ENCODE measurements at regions not wholly inside any gene's neighbourhood (a gene's known extent, or its start where the extent isn't known, plus 50 kb on each side); places are given as distances from the start of the nearest gene placed in this dataset.

DNA sequence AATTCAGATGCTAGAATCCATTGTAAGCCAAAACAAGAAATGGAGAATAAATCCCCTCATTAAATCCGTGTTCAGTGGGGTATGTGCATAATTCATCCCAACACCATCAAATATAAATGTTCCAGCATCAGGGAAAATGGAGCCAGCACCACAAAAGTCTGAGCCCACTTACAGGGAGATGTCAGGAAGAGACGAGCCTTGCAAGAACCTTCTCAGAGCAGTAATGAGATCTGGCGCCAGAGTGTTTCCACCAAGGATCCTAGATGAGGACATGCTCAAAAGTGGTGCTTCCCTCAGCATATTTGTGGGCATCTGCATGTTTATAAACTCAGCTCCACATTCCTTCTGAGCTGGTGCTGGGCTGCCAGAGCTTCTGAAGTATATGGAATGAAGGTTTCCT lies 541.9 kb upstream of the C16orf82 start:
- dilution Hi-C loops (cut with MboI; ENCODE audit: extremely low pct_ligation_motif_present, low sequenced_read_pairs) = no loop called here
- Histone ChIP-seq H3K27me3 (ENCODE audit: control insufficient read depth, extremely low read depth, insufficient read depth, low read length) (no peaks in the 10 kb centered on the region), H4K20me1 (ENCODE audit: control insufficient read depth, extremely low read depth, insufficient read depth, low read length) (no peaks in the 10 kb centered on the region), H2AFZ (ENCODE audit: control insufficient read depth, low read length) (no peak overlapping the region), H3K9me1 (ENCODE audit: control insufficient read depth, extremely low read depth, insufficient read depth, low read length) (no peaks in the 10 kb centered on the region), H3K9me3 (ENCODE audit: control insufficient read depth, low read depth, low read length) (no peaks in the 10 kb centered on the region), H3K4me2 (ENCODE audit: control insufficient read depth, extremely low read depth, insufficient read depth, low read depth, low read length) (no peak overlapping the region), H3K36me3 (ENCODE audit: control insufficient read depth in 2 of 2, extremely low read depth in 1 of 2, insufficient read depth in 2 of 2, low read length in 2 of 2) (no peaks in the 10 kb centered on the region), H3K27ac (ENCODE audit: control insufficient read depth, insufficient read depth, low read length) (no peak overlapping the region), H3K4me1 (ENCODE audit: control insufficient read depth, extremely low read depth, insufficient read depth, low read length) (no peaks in the 10 kb centered on the region), H3K9ac (ENCODE audit: control insufficient read depth, extremely low read depth, insufficient read depth, low read length) (no peak overlapping the region), H3K79me2 (ENCODE audit: control insufficient read depth, insufficient read depth, low read length) (no peaks in the 10 kb centered on the region), H3K4me3 (ENCODE audit: control insufficient read depth in 2 of 3, extremely low read depth in 1 of 3, insufficient read depth in 2 of 3, low read depth in 1 of 3, low read length in 3 of 3) (no peak overlapping the region)
- TF ChIP-seq EZH2 (IDR thresholded peaks at IDR 0.05; ENCODE audit: low read length) = no peak
- FAIRE-seq (no peak), DNase-seq (ENCODE audit: low read depth, low spot score) (no peak)

DNA sequence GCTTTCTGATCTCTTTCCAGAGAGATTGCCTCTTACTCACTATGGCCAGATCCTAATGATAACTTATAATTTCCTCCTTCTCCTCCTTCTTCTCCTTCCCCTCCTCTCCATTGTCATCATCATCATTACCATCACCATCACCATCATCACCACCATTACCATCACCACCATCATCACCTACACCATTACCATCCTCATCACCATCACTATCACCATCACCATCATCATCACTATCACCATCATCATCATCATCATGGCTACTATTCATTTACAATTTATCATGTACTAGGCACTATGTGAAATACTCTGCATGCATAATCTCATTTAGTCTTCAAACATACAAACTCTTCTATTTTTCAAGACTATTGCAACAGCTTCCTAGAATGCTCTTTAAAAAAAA lies 540.9 kb upstream of the C16orf82 start:
- H3K9me1 ChIP-seq (ENCODE audit: control insufficient read depth, extremely low read depth, insufficient read depth, low read length) = no peaks in the 10 kb centered on the region
- TF ChIP-seq, protein P1, sequence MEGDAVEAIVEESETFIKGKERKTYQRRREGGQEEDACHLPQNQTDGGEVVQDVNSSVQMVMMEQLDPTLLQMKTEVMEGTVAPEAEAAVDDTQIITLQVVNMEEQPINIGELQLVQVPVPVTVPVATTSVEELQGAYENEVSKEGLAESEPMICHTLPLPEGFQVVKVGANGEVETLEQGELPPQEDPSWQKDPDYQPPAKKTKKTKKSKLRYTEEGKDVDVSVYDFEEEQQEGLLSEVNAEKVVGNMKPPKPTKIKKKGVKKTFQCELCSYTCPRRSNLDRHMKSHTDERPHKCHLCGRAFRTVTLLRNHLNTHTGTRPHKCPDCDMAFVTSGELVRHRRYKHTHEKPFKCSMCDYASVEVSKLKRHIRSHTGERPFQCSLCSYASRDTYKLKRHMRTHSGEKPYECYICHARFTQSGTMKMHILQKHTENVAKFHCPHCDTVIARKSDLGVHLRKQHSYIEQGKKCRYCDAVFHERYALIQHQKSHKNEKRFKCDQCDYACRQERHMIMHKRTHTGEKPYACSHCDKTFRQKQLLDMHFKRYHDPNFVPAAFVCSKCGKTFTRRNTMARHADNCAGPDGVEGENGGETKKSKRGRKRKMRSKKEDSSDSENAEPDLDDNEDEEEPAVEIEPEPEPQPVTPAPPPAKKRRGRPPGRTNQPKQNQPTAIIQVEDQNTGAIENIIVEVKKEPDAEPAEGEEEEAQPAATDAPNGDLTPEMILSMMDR (optimal IDR thresholded peaks at IDR 0.05 in 1 of 3, IDR thresholded peaks at IDR 0.05 in 1 of 3, conservative IDR thresholded peaks at IDR 0.05 in 1 of 3; ENCODE audit: extremely low read depth in 1 of 3, insufficient read depth in 2 of 3, low read length in 3 of 3) = no peak
- no peak for TF ChIP-seq EZH2 (IDR thresholded peaks at IDR 0.05; ENCODE audit: low read length)
- no peak overlapping the region for H3K9ac ChIP-seq (ENCODE audit: control insufficient read depth, extremely low read depth, insufficient read depth, low read length)
- no peaks in the 10 kb centered on the region for H3K36me3 ChIP-seq (ENCODE audit: control insufficient read depth in 2 of 2, extremely low read depth in 1 of 2, insufficient read depth in 2 of 2, low read length in 2 of 2)
- no peak overlapping the region for H3K4me2 ChIP-seq (ENCODE audit: control insufficient read depth, extremely low read depth, insufficient read depth, low read depth, low read length)
- H3K4me3 ChIP-seq (ENCODE audit: control insufficient read depth in 2 of 3, extremely low read depth in 1 of 3, insufficient read depth in 2 of 3, low read depth in 1 of 3, low read length in 3 of 3) = no peak overlapping the region
- no peaks in the 10 kb centered on the region for H3K4me1 ChIP-seq (ENCODE audit: control insufficient read depth, extremely low read depth, insufficient read depth, low read length)
- H2AFZ ChIP-seq (ENCODE audit: control insufficient read depth, low read length) = no peak overlapping the region
- no peak for FAIRE-seq
- no peaks in the 10 kb centered on the region for H3K79me2 ChIP-seq (ENCODE audit: control insufficient read depth, insufficient read depth, low read length)
- H3K9me3 ChIP-seq (ENCODE audit: control insufficient read depth, low read depth, low read length) = no peaks in the 10 kb centered on the region
- no peak overlapping the region for H3K27ac ChIP-seq (ENCODE audit: control insufficient read depth, insufficient read depth, low read length)
- DNase-seq (ENCODE audit: low read depth, low spot score) = no peak
- dilution Hi-C loops (cut with MboI; ENCODE audit: extremely low pct_ligation_motif_present, low sequenced_read_pairs) = no loop called here
- no peaks in the 10 kb centered on the region for H3K27me3 ChIP-seq (ENCODE audit: control insufficient read depth, extremely low read depth, insufficient read depth, low read length)
- H4K20me1 ChIP-seq (ENCODE audit: control insufficient read depth, extremely low read depth, insufficient read depth, low read length) = no peaks in the 10 kb centered on the region

DNA sequence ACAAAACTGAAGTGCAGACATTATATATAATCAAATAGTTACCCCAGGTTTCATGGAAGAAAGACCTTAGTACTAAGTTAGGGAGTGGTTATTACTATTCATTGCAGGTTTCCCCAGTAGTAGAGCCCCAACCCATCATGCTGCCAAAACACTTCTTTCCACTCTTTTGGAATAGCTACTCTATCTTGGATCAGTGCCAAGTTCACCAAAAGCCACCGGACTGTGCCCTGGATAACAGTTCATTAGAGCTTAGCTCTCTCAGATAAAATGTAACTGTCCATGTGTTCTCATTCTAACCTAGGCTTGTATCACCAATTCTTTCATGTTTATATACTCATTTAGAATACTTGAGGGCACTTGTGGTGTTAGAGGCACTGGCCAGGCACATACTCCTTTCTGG lies 540.1 kb upstream of the C16orf82 start:
- H3K9me1 ChIP-seq (ENCODE audit: control insufficient read depth, extremely low read depth, insufficient read depth, low read length) = no peaks in the 10 kb centered on the region
- DNase-seq (ENCODE audit: low read depth, low spot score) (no peak), FAIRE-seq (no peak)
- no peak overlapping the region for H3K4me3 ChIP-seq (ENCODE audit: control insufficient read depth in 2 of 3, extremely low read depth in 1 of 3, insufficient read depth in 2 of 3, low read depth in 1 of 3, low read length in 3 of 3)
- no peaks in the 10 kb centered on the region for H3K36me3 ChIP-seq (ENCODE audit: control insufficient read depth in 2 of 2, extremely low read depth in 1 of 2, insufficient read depth in 2 of 2, low read length in 2 of 2)
- no peak overlapping the region for H3K9ac ChIP-seq (ENCODE audit: control insufficient read depth, extremely low read depth, insufficient read depth, low read length)
- H3K9me3 ChIP-seq (ENCODE audit: control insufficient read depth, low read depth, low read length) = no peaks in the 10 kb centered on the region
- H3K27me3 ChIP-seq (ENCODE audit: control insufficient read depth, extremely low read depth, insufficient read depth, low read length) = no peaks in the 10 kb centered on the region
- H3K4me1 ChIP-seq (ENCODE audit: control insufficient read depth, extremely low read depth, insufficient read depth, low read length) = no peaks in the 10 kb centered on the region
- dilution Hi-C loops (cut with MboI; ENCODE audit: extremely low pct_ligation_motif_present, low sequenced_read_pairs) = no loop called here
- TF ChIP-seq EZH2 (IDR thresholded peaks at IDR 0.05; ENCODE audit: low read length) = no peak
- TF ChIP-seq, protein P1 (optimal IDR thresholded peaks at IDR 0.05 in 1 of 3, IDR thresholded peaks at IDR 0.05 in 1 of 3, conservative IDR thresholded peaks at IDR 0.05 in 1 of 3; ENCODE audit: extremely low read depth in 1 of 3, insufficient read depth in 2 of 3, low read length in 3 of 3) = no peak
- H4K20me1 ChIP-seq (ENCODE audit: control insufficient read depth, extremely low read depth, insufficient read depth, low read length) = no peaks in the 10 kb centered on the region
- H3K79me2 ChIP-seq (ENCODE audit: control insufficient read depth, insufficient read depth, low read length) = no peaks in the 10 kb centered on the region
- H3K27ac ChIP-seq (ENCODE audit: control insufficient read depth, insufficient read depth, low read length) = no peak overlapping the region
- H2AFZ ChIP-seq (ENCODE audit: control insufficient read depth, low read length) = no peak overlapping the region
- H3K4me2 ChIP-seq (ENCODE audit: control insufficient read depth, extremely low read depth, insufficient read depth, low read depth, low read length) = no peak overlapping the region
